ENCODE measurements at regions not wholly inside any gene's neighbourhood (a gene's known extent, or its start where the extent isn't known, plus 50 kb on each side); places are given as distances from the start of the nearest gene placed in this dataset.

- TF ChIP-seq, protein P1, sequence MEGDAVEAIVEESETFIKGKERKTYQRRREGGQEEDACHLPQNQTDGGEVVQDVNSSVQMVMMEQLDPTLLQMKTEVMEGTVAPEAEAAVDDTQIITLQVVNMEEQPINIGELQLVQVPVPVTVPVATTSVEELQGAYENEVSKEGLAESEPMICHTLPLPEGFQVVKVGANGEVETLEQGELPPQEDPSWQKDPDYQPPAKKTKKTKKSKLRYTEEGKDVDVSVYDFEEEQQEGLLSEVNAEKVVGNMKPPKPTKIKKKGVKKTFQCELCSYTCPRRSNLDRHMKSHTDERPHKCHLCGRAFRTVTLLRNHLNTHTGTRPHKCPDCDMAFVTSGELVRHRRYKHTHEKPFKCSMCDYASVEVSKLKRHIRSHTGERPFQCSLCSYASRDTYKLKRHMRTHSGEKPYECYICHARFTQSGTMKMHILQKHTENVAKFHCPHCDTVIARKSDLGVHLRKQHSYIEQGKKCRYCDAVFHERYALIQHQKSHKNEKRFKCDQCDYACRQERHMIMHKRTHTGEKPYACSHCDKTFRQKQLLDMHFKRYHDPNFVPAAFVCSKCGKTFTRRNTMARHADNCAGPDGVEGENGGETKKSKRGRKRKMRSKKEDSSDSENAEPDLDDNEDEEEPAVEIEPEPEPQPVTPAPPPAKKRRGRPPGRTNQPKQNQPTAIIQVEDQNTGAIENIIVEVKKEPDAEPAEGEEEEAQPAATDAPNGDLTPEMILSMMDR (IDR thresholded peaks at IDR 0.05): no peak
- TF ChIP-seq POLR2A (IDR thresholded peaks at IDR 0.05): no peak
- no peak for TF ChIP-seq POLR2AphosphoS5 (IDR thresholded peaks at IDR 0.05)
- TF ChIP-seq EP300 (IDR thresholded peaks at IDR 0.05): no peak
Measured at GRCh38 chr1:29520571-29521437, 284.5 kb downstream of the PTPRU start.
